ENCODE measurements at regions not wholly inside any gene's neighbourhood (a gene's known extent, or its start where the extent isn't known, plus 50 kb on each side); places are given as distances from the start of the nearest gene placed in this dataset.

DNA sequence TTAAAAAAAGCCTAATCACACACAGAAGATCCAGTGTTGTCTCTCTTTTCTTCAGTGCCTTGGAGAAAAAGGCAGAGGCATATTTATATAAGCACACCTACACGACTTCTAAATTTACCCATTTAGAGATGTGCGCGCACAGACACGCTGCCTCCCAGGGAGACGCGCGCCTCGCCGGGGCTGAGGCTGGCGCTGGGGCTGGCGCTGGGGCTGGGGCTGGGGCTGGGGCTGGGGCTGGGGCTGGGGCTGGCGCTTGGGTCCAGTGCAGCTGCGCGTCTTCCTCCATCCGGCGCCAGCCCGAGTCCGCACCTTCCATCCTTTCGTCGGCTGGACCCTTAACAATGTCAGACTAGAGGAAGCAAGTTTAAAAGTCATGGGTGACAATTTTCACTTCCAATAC lies 118.4 kb upstream of the ARID2 start:
- Histone ChIP-seq H3K27me3 (no peaks in the 10 kb centered on the region), H3K4me3 (ENCODE audit: low read depth, low read length) (peak overlapping the region; percentile 35), H3K9me3 (no peaks in the 10 kb centered on the region), H3K4me1 (no peaks in the 10 kb centered on the region), H3K36me3 (no peaks in the 10 kb centered on the region)
- TF ChIP-seq, protein P1, sequence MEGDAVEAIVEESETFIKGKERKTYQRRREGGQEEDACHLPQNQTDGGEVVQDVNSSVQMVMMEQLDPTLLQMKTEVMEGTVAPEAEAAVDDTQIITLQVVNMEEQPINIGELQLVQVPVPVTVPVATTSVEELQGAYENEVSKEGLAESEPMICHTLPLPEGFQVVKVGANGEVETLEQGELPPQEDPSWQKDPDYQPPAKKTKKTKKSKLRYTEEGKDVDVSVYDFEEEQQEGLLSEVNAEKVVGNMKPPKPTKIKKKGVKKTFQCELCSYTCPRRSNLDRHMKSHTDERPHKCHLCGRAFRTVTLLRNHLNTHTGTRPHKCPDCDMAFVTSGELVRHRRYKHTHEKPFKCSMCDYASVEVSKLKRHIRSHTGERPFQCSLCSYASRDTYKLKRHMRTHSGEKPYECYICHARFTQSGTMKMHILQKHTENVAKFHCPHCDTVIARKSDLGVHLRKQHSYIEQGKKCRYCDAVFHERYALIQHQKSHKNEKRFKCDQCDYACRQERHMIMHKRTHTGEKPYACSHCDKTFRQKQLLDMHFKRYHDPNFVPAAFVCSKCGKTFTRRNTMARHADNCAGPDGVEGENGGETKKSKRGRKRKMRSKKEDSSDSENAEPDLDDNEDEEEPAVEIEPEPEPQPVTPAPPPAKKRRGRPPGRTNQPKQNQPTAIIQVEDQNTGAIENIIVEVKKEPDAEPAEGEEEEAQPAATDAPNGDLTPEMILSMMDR (IDR thresholded peaks at IDR 0.05; ENCODE audit: low read depth, low read length) = no peak
- peak; percentile 24 for DNase-seq

DNA sequence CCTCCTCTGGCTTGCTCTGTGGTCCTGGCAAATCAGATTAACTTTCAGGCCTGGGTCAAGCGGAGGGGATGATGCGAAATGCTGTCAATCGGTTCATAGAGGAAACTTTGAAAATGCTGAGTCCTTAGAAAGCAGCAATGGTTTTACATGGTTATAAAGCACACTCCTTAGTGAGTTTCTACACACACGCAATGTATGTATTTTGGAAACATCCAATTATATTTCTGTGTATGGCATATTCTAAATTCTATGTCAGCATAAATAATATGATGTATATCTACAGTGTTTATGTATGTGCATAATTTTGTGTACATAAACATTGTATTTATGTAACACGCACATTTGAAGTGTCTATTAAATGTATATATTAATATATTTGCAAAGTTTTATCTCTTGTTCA lies 118.0 kb upstream of the ARID2 start:
- H3K4me1 ChIP-seq = no peaks in the 10 kb centered on the region
- H3K4me3 ChIP-seq (ENCODE audit: low read depth, low read length) = peak overlapping the region; percentile 35
- no peaks in the 10 kb centered on the region; the same call in 1 of the 2 replicates for H3K27me3 ChIP-seq
- H3K36me3 ChIP-seq = no peaks in the 10 kb centered on the region
- DNase-seq = no peak
- H3K9me3 ChIP-seq = no peaks in the 10 kb centered on the region
- TF ChIP-seq, protein P1 (IDR thresholded peaks at IDR 0.05; ENCODE audit: low read depth, low read length) = no peak

GRCh38 chr12:45612044-45612794 lies 117.3 kb upstream of the ARID2 start:
- Histone ChIP-seq H3K27me3 (peaks cover 6% of the 10 kb centered on the region; the same call in 1 of the 2 replicates), H3K9me3 (no peaks in the 10 kb centered on the region), H3K4me3 (ENCODE audit: low read depth, low read length) (no peak overlapping the region), H3K36me3 (no peaks in the 10 kb centered on the region), H3K4me1 (no peaks in the 10 kb centered on the region)
- TF ChIP-seq, protein P1 (IDR thresholded peaks at IDR 0.05; ENCODE audit: low read depth, low read length) = no peak
- DNase-seq = no peak

- no peak overlapping the region for H3K4me3 ChIP-seq (ENCODE audit: low read depth, low read length)
- H3K36me3 ChIP-seq = no peaks in the 10 kb centered on the region
- no peaks in the 10 kb centered on the region for H3K4me1 ChIP-seq
- DNase-seq = no peak
- peaks cover 6% of the 10 kb centered on the region; the same call in 1 of the 2 replicates for H3K27me3 ChIP-seq
- TF ChIP-seq, protein P1 (IDR thresholded peaks at IDR 0.05; ENCODE audit: low read depth, low read length) = no peak
- no peaks in the 10 kb centered on the region for H3K9me3 ChIP-seq
Measured at GRCh38 chr12:45613296-45613695, 116.2 kb upstream of the ARID2 start.

DNA sequence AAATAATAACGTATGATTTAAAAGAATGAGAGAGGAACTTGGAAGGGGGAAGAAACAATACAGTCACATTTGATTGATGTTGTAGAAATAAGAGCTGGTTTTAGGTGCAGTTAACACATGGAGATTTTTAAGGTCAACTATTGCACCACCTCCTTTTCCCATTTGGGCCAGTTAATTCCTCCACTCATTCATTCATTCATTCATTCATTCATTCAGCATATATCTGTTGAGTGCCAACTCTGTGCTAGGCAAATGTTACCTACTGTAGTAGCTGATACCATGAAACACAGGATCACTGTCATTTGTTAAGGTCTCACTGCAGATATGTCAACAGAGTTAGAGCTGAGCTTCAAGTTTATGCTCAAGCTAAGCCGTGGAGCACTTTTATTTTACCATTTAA lies 115.7 kb upstream of the ARID2 start:
- no peak for DNase-seq
- TF ChIP-seq, protein P1 (IDR thresholded peaks at IDR 0.05; ENCODE audit: low read depth, low read length) = no peak
- Histone ChIP-seq H3K4me1 (no peaks in the 10 kb centered on the region), H3K36me3 (no peaks in the 10 kb centered on the region), H3K9me3 (no peaks in the 10 kb centered on the region), H3K4me3 (ENCODE audit: low read depth, low read length) (no peak overlapping the region), H3K27me3 (peaks cover 6% of the 10 kb centered on the region; the same call in 1 of the 2 replicates)

- Histone ChIP-seq H3K36me3 (no peaks in the 10 kb centered on the region), H3K4me3 (ENCODE audit: low read depth, low read length) (no peak overlapping the region), H3K4me1 (no peaks in the 10 kb centered on the region), H3K27me3 (peaks cover 6% of the 10 kb centered on the region), H3K9me3 (no peaks in the 10 kb centered on the region)
- no peak for DNase-seq
- TF ChIP-seq, protein P1 (IDR thresholded peaks at IDR 0.05; ENCODE audit: low read depth, low read length) = no peak
Measured at GRCh38 chr12:45615268-45615667, 114.2 kb upstream of the ARID2 start.

Measured in BE2C (cell line).